ENCODE measurements at regions not wholly inside any gene's neighbourhood (a gene's known extent, or its start where the extent isn't known, plus 50 kb on each side); places are given as distances from the start of the nearest gene placed in this dataset.
"Not testable (repeated sequence)": the region's sequence is repeated elsewhere in the genome, so short reads cannot be mapped to it uniquely, and the experiment has no call there.

GRCh38 chr15:21337028-21337427 is 103.3 kb downstream of the POTEB3 start:
- TF ChIP-seq CTCF, POLR2A (IDR thresholded peaks at IDR 0.05): not testable (repeated sequence)

All from right lobe of liver (tissue), 4 donors.